Right renal cortex interstitium (tissue), 3 donors: ENCODE measurements at regions not wholly inside any gene's neighbourhood (a gene's known extent, or its start where the extent isn't known, plus 50 kb on each side); places are given as distances from the start of the nearest gene placed in this dataset.

Experiments
- DNase-seq, 3 donors: peaks; one replicate each; pipeline ENCODE4 v3.0.0-alpha.2; 2013; ENCODE audit warnings: low read depth in 3 of 3, low spot score in 2 of 3

DNA sequence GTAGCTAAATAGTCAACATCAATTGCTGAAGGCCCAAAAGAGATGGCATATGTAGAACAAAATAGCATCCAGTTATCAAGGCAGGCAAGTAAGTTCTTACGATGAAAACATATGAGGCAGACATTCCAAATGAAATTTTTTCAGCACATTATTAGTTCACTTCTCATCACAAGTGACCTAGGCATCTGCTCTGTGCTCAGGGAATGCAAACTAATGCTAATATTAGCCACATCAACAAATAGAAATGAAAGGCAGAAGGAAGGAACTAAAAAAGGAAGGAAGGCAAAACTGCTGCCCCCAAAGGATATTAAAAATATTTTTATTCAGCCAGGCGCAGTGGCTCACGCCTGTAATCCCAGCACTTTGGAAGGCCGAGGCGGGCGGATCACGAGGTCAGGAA is 51.2 kb upstream of the ROCK1 start:
- no peak for DNase-seq

DNA sequence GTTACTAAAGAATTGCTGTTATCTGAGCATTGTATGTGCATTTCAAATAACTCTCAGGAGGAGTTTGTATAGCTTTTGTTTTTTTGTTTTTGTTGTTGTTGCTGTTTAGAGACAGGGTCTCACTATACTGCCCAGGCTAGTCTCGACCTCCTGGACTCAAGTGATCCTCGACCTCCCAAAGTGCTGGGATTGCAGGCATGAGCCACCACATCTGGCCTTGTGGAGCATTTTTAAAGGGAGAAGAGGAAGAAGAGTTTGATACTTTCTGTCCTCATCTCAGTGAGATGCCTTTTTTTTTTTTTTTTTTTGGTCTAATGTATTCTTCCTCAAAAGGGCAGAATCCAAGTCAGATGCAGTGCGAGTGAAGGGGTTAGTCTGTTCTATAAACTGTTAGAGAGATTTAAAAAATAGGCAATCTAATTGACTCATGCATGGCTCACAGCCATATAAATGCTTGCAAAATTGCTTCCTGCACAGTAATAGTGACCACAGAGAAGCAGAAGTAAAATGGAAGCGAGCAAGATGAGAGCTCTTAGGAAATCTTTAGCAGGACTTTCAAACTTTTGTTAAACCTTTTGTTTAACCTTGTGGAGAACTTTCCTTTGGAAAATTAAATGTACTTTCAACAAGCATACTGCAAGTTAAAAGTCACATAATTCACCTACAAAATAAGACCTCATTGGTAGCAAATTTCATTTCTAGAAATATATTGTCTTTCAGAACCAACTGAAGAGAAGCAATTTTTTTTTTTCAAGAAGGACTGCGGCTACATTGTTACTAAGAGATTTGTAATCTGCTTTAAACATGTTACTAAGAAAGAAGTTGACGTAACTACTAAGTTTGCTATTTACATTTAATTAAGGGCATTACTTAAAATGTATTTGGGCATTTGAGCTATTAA is 52.3 kb upstream of the ROCK1 start:
- DNase-seq: no peak

DNA sequence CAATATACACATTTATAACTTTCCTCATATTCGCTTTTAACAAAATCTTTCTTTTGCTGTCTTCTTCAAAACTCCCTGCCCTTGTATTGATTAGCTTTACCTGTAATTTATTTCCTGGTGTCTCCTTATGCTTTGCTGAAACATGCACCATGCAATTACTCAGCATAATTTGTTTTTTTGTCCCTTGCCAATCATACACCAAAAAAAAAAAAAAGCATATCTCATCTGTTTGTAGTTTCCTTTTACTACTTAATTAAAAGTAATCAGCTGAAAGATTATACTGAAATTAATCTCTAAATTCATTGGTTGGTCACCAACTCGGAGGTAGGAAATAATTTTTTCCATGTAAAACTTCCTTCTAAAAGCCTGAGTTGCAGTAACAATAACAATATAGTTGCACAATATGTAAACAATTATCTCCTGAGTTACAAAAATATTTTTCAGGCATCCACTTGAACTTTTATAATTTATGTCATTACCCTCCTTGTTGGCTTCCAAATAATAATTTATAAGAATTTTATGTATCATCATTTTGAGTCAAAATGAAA is 53.0 kb upstream of the ROCK1 start:
- no peak for DNase-seq

DNA sequence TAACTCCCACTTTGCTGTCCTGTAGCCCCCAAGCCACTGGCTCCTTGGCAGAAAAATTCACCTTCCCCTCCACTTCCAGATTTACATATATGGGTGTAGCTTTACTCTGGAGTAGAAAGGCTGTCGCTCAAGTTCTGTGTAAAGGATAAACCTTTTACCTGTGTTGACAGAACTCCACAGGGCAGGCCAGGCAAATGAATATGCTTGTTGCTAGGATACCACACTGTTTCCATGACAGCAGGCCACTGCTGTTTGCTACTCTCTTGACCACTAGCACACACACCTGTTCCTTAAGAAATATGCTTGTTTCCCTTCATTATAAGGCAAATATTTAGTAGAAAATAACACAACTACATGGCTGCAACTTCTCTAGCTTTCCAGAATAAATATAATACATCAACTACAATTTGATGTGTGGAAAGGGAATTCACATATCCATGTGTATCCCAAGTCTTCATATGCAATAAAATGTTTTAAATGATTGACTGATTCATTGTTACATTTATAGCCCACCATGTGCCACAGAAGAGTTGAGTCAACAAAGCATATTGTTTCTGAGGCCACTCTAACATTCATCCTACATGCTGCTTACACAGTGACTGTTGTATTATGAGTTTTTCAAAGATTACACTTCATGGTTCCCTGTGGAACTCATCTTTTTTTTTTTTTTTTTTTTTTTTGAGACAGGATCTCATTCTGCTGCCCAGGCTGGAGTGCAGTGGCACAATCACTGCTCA is 56.2 kb upstream of the ROCK1 start:
- DNase-seq: peak in 1 of 3 donors; percentile 34

DNA sequence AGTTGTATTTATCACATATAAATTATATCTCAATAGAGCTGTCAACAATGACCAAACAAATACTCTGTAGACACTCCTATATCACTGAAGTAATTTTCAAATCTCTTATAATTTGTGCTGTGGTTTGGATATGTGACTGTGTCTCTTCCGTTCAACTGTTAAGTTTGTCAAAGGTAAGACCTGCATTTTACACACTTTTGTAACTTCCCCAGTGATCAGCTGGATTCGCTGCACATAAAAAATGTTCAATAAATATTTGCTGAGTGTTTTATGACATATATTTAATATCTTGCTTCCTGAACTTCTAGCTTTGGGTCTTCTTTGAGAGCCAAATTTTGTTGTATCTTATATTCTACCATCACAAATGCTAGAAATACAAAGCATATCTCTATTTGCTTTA is 57.3 kb upstream of the ROCK1 start:
- no peak for DNase-seq

DNA sequence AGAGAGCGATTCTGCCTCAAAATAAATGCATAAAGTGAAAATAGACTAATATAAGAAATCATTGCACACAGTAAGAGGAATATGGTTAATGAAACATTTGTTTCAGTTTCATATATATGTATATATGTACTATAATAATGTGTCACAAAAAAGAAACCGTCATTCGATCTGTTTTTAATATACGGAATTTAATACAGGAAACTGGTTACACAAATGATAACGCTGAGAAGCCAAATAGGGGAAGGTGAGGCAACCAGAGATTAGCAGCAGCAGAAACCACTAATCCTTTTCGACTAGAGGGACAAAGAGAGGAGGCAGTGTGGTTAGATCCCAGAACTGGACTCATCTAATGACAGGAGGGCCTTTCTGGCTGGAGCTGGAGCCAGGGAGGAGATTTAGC is 64.2 kb upstream of the GREB1L start:
- no peak for DNase-seq

DNA sequence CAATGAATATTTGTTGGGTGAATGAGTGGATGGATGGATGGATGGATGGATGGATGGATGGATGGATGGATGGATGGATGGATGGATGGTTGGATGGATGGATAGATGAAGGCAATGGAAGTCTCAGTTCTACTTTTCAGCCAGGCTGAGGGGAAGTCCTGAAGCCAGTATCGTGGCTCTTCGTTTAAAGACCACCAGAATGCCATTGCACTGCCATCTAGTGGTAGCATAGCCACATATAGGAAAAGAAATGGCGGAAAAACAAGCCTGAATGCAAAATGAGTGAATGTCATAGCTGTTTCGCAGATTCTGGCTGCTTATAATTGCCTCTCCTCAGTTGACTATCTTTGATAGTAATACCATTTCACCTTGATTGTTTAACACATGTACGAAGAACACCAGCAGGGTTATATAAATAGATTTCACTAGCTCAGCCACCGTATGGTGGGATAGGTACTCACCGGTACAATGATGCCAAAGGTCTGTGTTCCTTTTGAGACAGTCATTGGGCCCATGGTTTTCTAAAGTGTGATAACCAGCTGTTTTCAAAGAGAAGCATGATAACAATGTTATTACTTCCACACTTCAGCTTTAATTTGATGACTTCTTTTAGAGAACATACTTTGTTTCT is 62.3 kb upstream of the GREB1L start:
- DNase-seq: peak in 2 of 3 donors; percentile 42 to 54

DNA sequence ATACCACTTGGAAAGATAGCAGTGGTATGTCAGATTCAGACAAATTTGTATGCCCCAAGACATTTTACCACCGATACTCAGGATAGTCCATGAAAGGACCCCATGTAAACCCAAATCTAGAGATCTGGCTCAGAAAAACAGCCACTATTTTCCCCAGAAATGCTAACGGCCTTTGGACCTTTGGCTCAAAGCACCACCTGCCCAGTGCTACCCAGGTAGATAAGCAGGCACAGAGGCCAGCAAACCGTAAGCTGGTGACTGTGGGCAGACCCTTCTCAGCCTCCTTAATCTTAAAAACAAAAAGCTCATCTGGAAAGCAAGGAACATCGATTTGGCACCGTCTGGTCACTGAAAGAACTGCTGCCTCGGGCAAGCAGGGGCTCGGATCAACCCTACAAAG is 61.4 kb upstream of the GREB1L start:
- no peak for DNase-seq

DNA sequence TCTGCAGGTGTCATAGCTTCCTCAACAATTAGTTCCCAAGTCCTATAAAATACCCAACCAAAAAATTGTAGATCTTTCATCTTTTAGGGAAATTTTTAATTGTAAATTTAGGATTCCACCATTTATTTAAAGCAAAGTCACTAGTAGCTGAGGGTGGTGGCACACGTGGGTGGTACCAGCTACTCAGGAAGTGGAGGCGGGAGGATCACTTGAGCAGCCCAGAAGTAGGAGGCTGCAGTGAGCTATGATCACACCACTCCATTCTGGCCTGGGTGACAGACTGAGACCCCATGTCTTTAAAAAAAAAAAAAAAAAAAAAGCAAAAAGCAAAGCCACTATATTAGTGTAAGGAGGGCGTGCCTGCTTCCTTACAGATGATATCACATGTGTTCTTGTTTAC is 60.3 kb upstream of the GREB1L start:
- no peak for DNase-seq

DNA sequence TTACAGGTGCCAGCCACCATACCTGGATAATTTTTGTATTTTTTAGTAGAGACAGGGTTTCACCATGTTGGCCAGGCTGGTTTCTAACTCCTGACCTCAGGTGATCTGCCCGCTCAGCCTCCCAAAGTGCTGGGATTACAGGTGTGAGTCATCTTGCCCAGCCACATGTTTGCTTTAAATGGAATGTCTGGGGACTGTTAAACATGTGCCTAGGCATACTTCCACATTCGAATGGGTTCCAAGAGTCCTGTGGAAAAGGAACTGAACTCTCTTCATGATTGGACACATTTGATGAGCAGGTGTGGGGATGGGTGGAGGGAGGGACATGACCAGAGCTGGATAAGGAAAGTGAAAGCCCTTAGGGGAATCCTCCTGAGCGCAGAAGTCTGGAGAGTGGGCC is 58.4 kb upstream of the GREB1L start:
- DNase-seq: no peak

DNA sequence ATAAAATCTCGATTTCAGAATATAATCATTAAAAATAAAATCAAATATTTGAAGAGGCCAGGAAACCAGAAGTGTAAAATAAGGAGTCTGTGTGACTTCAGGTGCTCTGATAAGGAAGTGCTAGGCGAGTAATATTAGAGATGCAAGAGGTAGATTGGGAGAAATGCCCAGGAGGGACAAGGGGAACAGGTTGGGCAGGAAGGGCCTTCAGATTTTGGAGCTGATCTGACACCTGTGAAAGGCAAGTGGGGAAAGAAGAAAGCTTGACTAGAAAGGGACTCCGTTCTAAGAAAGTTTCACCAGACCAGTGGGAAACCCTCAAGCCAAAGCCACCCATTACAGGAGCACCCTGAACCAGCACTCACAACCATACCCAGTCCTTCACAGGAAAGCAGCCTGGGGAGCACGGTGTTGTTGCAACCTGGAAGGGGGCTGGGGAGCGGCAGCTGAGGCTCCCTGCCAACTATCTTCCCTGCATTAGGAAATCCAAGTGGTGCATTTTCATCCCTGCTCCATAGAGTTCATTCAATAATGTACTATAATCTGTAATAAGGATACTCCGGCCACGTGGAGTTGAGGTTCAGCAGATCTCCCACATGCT is 57.5 kb upstream of the GREB1L start:
- DNase-seq: no peak

DNA sequence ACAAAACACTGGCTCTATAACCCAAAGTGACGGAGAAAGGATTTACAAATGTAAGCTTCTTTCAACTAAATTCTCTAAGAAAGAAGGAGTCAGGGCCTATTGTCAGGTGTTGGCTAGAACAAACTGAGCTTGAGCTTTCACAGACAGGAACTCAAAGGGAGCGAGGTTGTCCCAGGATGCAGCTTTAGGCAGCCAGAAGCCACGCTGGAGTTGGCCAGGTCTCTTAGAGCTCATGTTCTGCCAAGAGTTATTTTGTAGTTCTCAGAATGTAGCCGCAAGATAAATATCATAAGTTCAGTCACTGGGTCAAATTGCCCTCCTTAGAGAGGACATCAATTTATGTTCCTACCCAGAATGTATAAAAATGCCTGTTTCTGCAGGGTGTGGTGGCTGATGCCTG is 54.1 kb upstream of the GREB1L start:
- no peak for DNase-seq

DNA sequence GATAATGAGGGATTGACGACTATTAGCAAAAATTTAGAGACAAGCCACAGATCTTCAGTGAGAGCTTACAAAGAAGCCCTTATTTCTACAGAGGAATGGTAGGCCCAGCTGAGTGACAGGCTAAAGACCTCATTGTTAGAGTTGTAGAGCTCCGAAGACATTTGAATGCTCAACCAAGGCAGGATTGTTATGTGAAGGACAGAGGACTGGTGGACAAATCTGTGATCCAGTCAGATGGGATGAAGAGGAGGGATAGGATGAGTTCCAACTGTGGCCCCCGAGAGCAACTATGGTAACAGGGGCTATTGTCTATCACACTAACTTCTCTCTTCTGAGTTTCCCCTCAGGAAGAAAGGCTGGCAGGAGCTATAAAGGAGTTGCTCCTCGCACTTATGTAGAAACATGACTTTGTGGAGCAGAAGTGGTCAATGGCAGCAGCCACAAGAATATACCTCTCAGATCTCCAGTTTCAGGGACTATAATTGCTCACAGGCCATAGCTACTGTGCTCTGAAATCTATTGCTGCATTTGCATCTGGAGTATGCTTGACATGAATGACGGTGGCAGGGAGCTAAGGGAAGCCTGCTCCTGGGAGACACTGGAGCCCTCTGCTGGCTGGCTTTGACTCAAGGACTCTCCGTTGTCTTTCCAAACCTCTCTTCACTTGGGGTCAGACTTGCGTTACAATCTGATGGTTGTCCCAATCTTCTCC is 50.3 kb upstream of the GREB1L start:
- DNase-seq: no peak
